Esophagus muscularis mucosa (tissue), 4 donors: ENCODE measurements at regions not wholly inside any gene's neighbourhood (a gene's known extent, or its start where the extent isn't known, plus 50 kb on each side); places are given as distances from the start of the nearest gene placed in this dataset.

Source experiments
- CTCF ChIP-seq, 3 experiments: fragments of 200-600 bp in 2 of 3; fragments of 450-650 bp in 1 of 3; sonication (generic) in 2 of 3; IDR thresholded peaks; one replicate each; pipeline ENCODE4 v1.5.1; 2017 to 2019; ENCODE audit warnings: antibody characterized with exemption in 3 of 3, mild to moderate bottlenecking in 2 of 3, moderate library complexity in 1 of 3
- EP300 ChIP-seq: sonication (generic); formaldehyde crosslinking; IDR thresholded peaks from one replicate; pipeline ENCODE4 v1.6.1; 2017; ENCODE audit warnings: antibody characterized with exemption
- POLR2A ChIP-seq: fragments of 450-650 bp; IDR thresholded peaks from one replicate; pipeline ENCODE4 v1.6.1; 2017; ENCODE audit warnings: antibody characterized with exemption, moderate library complexity, mild to moderate bottlenecking, low read depth

GRCh38 chr21:15986277-15986676, 256.5 kb downstream of the USP25 start:
- TF ChIP-seq POLR2A: no peak
- no peak for TF ChIP-seq EP300
- TF ChIP-seq CTCF (IDR thresholded peaks at IDR 0.05): no peak
